IgD-negative memory B cell (primary cell): ENCODE measurements at regions not wholly inside any gene's neighbourhood (a gene's known extent, or its start where the extent isn't known, plus 50 kb on each side); places are given as distances from the start of the nearest gene placed in this dataset.

Experiments used
- H3K27ac Mint-ChIP-seq, 3 donors: one replicate each; pipeline ENCODE4 v1.8.0; 2020 to 2022; ENCODE audit warnings: mild to moderate bottlenecking in 3 of 3, mixed read lengths in 3 of 3, moderate library complexity in 1 of 3
- H3K27me3 Mint-ChIP-seq: one replicate; pipeline ENCODE4 v1.8.0; 2021; ENCODE audit warnings: mixed read lengths
- H3K36me3 Mint-ChIP-seq: one replicate; pipeline ENCODE4 v1.8.0; 2020; ENCODE audit warnings: mild to moderate bottlenecking, mixed read lengths
- H3K4me1 Mint-ChIP-seq, 3 donors: one replicate each; pipeline ENCODE4 v1.8.0; 2020 to 2022; ENCODE audit warnings: mixed read lengths in 3 of 3, mild to moderate bottlenecking in 1 of 3
- H3K4me3 Mint-ChIP-seq, 4 donors: one replicate each; pipeline ENCODE4 v1.8.0; 2020 to 2022; ENCODE audit warnings: mild to moderate bottlenecking in 4 of 4, mixed read lengths in 4 of 4, moderate library complexity in 3 of 4
- H3K9me3 Mint-ChIP-seq, 3 donors: one replicate each; pipeline ENCODE4 v1.8.0; 2020 to 2021; ENCODE audit warnings: mixed read lengths in 3 of 3, mild to moderate bottlenecking in 1 of 3

- peaks cover 2% of the 10 kb centered on the region for H3K36me3 Mint-ChIP-seq
- H3K9me3 Mint-ChIP-seq: no peaks in the 10 kb centered on the region
- no peaks in the 10 kb centered on the region for H3K4me1 Mint-ChIP-seq
- H3K27me3 Mint-ChIP-seq: no peaks in the 10 kb centered on the region
- H3K4me3 Mint-ChIP-seq: no peak overlapping the region
- H3K27ac Mint-ChIP-seq: no peak overlapping the region
These were observed 53.2 kb downstream of the DNAAF9 start for GRCh38 chr20:3354247-3354646.

- Mint-ChIP-seq H3K36me3 (peaks cover 2% of the 10 kb centered on the region), H3K27ac (no peak overlapping the region), H3K27me3 (no peaks in the 10 kb centered on the region), H3K9me3 (no peaks in the 10 kb centered on the region), H3K4me3 (no peak overlapping the region), H3K4me1 (no peaks in the 10 kb centered on the region)
These were observed 53.8 kb downstream of the DNAAF9 start for GRCh38 chr20:3353646-3354045.

GRCh38 chr20:3352202-3352601 is 55.3 kb downstream of the DNAAF9 start:
- Mint-ChIP-seq H3K27ac (no peak overlapping the region), H3K9me3 (no peaks in the 10 kb centered on the region)

GRCh38 chr20:3350422-3350821 is 57.0 kb downstream of the DNAAF9 start:
- Mint-ChIP-seq H3K9me3 (no peaks in the 10 kb centered on the region), H3K27me3 (no peaks in the 10 kb centered on the region), H3K4me1 (no peaks in the 10 kb centered on the region), H3K27ac (no peak overlapping the region), H3K4me3 (no peak overlapping the region), H3K36me3 (peaks cover 6% of the 10 kb centered on the region)

More at GRCh38 chr20:3352202-3352601, 55.3 kb downstream of the DNAAF9 start:
- Mint-ChIP-seq H3K4me1 (no peaks in the 10 kb centered on the region), H3K27me3 (no peaks in the 10 kb centered on the region), H3K36me3 (peaks cover 2% of the 10 kb centered on the region), H3K4me3 (no peak overlapping the region)

GRCh38 chr20:3349786-3350185 is 57.7 kb downstream of the DNAAF9 start:
- H3K27me3 Mint-ChIP-seq: no peaks in the 10 kb centered on the region
- H3K27ac Mint-ChIP-seq: no peak overlapping the region
- H3K9me3 Mint-ChIP-seq: no peaks in the 10 kb centered on the region

GRCh38 chr20:3342766-3343165 is 64.7 kb downstream of the DNAAF9 start:
- Mint-ChIP-seq H3K36me3 (peaks cover 10% of the 10 kb centered on the region), H3K4me1 (peaks cover 0 to 4% (median 0%) of the 10 kb centered on the region in 3 donors), H3K9me3 (no peaks in the 10 kb centered on the region), H3K27ac (no peak overlapping the region), H3K4me3 (no peak overlapping the region), H3K27me3 (no peaks in the 10 kb centered on the region)

More at GRCh38 chr20:3349786-3350185, 57.7 kb downstream of the DNAAF9 start:
- no peak overlapping the region for H3K4me3 Mint-ChIP-seq
- peaks cover 6% of the 10 kb centered on the region for H3K36me3 Mint-ChIP-seq
- no peaks in the 10 kb centered on the region for H3K4me1 Mint-ChIP-seq

- peaks cover 6% of the 10 kb centered on the region for H3K36me3 Mint-ChIP-seq
These were observed 67.0 kb downstream of the DNAAF9 start for GRCh38 chr20:3340443-3340842.

GRCh38 chr20:3339571-3339970 is 67.9 kb downstream of the DNAAF9 start:
- Mint-ChIP-seq H3K27me3 (no peaks in the 10 kb centered on the region), H3K36me3 (peaks cover 6% of the 10 kb centered on the region), H3K4me1 (peaks cover 0 to 4% (median 0%) of the 10 kb centered on the region in 3 donors), H3K9me3 (no peaks in the 10 kb centered on the region), H3K4me3 (no peak overlapping the region), H3K27ac (peak overlapping the region in 1 of 3 donors; percentile 63)

More at GRCh38 chr20:3340443-3340842, 67.0 kb downstream of the DNAAF9 start:
- Mint-ChIP-seq H3K4me3 (no peak overlapping the region), H3K4me1 (peaks cover 0 to 4% (median 0%) of the 10 kb centered on the region in 3 donors), H3K27ac (peak overlapping the region in 1 of 3 donors; percentile 27), H3K27me3 (no peaks in the 10 kb centered on the region), H3K9me3 (no peaks in the 10 kb centered on the region)

- Mint-ChIP-seq H3K27me3 (no peaks in the 10 kb centered on the region), H3K27ac (peak overlapping the region in 1 of 3 donors; percentile 55), H3K4me3 (no peak overlapping the region), H3K9me3 (no peaks in the 10 kb centered on the region), H3K36me3 (peaks cover 6% of the 10 kb centered on the region), H3K4me1 (peaks cover 0 to 4% (median 0%) of the 10 kb centered on the region in 3 donors)
These were observed 68.4 kb downstream of the DNAAF9 start for GRCh38 chr20:3339076-3339475.

GRCh38 chr20:3334156-3334943 is 73.1 kb downstream of the DNAAF9 start:
- Mint-ChIP-seq H3K4me1 (no peaks in the 10 kb centered on the region), H3K27ac (no peak overlapping the region), H3K4me3 (no peak overlapping the region), H3K27me3 (no peaks in the 10 kb centered on the region), H3K9me3 (no peaks in the 10 kb centered on the region), H3K36me3 (peaks cover 4% of the 10 kb centered on the region)

- Mint-ChIP-seq H3K27me3 (no peaks in the 10 kb centered on the region), H3K27ac (no peak overlapping the region), H3K9me3 (no peaks in the 10 kb centered on the region), H3K4me1 (no peaks in the 10 kb centered on the region), H3K36me3 (peaks cover 4% of the 10 kb centered on the region), H3K4me3 (no peak overlapping the region)
These were observed 77.3 kb downstream of the DNAAF9 start for GRCh38 chr20:3330046-3330741.

- no peaks in the 10 kb centered on the region for H3K9me3 Mint-ChIP-seq
- H3K36me3 Mint-ChIP-seq: peaks cover 4% of the 10 kb centered on the region
- H3K4me3 Mint-ChIP-seq: no peak overlapping the region
- H3K27me3 Mint-ChIP-seq: no peaks in the 10 kb centered on the region
- H3K27ac Mint-ChIP-seq: no peak overlapping the region
- no peaks in the 10 kb centered on the region for H3K4me1 Mint-ChIP-seq
These were observed 79.0 kb downstream of the DNAAF9 start for GRCh38 chr20:3328501-3328900.

- no peaks in the 10 kb centered on the region for H3K4me1 Mint-ChIP-seq
- no peak overlapping the region for H3K4me3 Mint-ChIP-seq
- peaks cover 1% of the 10 kb centered on the region for H3K36me3 Mint-ChIP-seq
- no peaks in the 10 kb centered on the region for H3K9me3 Mint-ChIP-seq
- H3K27ac Mint-ChIP-seq: no peak overlapping the region
- H3K27me3 Mint-ChIP-seq: no peaks in the 10 kb centered on the region
These were observed 80.5 kb downstream of the DNAAF9 start for GRCh38 chr20:3326779-3327521.

GRCh38 chr20:3325864-3326263 is 81.6 kb downstream of the DNAAF9 start:
- H3K27me3 Mint-ChIP-seq: no peaks in the 10 kb centered on the region
- no peaks in the 10 kb centered on the region for H3K4me1 Mint-ChIP-seq
- no peak overlapping the region for H3K4me3 Mint-ChIP-seq
- H3K27ac Mint-ChIP-seq: no peak overlapping the region
- H3K36me3 Mint-ChIP-seq: no peaks in the 10 kb centered on the region
- H3K9me3 Mint-ChIP-seq: no peaks in the 10 kb centered on the region

- Mint-ChIP-seq H3K27ac (peak overlapping the region in 1 of 3 donors; percentile 47), H3K4me1 (no peaks in the 10 kb centered on the region), H3K4me3 (no peak overlapping the region), H3K27me3 (no peaks in the 10 kb centered on the region), H3K36me3 (no peaks in the 10 kb centered on the region), H3K9me3 (no peaks in the 10 kb centered on the region)
These were observed 84.1 kb downstream of the DNAAF9 start for GRCh38 chr20:3323398-3323797.
